ENCODE measurements at regions not wholly inside any gene's neighbourhood (a gene's known extent, or its start where the extent isn't known, plus 50 kb on each side); places are given as distances from the start of the nearest gene placed in this dataset.

- DNase-seq, result no peak
These were observed 1039.1 kb upstream of the NXPH2 start for GRCh38 chr2:139819273-139819796.

GRCh38 chr2:139814458-139814857 is 1034.3 kb upstream of the NXPH2 start:
- no peak for DNase-seq

- no peak for DNase-seq
These were observed 1033.2 kb upstream of the NXPH2 start for GRCh38 chr2:139813340-139813739.

GRCh38 chr2:139805441-139805840 is 1025.3 kb upstream of the NXPH2 start:
- DNase-seq, result no peak

GRCh38 chr2:139798391-139798790 is 1018.2 kb upstream of the NXPH2 start:
- DNase-seq, result no peak

DNA sequence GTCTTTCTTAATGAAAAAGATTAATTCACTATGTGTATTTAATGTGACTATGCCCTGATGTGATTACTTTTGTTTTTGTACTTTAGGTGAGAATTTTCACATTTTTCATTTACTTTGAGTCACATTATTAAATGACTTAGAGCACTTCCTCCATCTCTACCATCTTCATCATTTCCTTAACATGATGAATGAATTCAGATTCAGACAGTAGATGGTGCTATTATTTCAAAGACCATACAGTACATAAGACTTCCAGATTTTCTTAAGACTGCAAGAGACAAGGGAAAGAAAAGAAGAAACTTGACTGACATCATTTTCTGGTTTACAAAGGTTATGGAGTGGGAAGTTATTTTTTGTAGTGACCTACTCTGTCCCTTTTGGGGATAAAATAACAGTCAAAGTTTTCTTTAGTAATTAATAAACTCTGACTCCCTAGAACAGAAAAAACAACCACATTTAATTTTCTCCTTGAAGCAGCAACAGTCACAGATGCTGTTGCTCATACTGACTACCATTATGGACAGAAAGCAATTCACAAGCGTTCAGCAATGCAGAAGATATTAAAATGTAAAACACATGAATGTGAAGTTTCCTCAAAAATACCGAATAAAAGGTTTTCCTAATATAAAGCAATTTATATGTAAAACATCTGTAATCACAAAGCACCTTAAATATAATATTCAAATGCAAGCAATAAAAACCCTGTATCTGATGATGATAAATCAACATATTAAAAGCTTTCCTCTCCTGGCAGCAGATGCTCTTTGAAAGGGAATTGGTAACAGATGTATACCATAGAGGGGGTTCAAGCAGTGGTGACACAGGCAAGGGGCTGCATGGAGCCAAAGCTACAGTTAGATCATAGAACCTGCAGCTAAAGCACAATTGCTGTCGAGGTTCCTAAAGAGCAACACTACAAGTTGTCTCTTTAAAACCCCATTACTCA is 1010.9 kb upstream of the NXPH2 start:
- DNase-seq, result no peak

DNA sequence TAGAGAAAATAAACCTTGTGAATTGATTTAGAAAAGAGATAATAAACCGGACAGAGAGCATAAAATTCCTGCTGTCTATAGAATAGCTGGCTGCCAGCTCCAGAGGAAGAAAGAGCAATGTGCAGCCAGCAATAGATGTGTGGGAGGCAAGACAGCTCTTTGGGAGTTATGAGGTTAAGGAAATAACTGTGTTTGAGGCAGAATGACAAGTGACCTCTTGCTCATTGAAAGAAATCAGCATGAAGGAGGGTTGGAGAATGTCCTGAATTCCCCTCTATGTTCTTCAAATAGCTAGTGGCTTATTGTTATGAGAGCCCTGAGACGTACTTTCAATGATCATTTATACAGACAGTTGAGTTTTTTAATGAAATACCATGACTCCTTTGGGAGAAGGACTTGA is 1009.9 kb upstream of the NXPH2 start:
- no peak for DNase-seq

GRCh38 chr2:139778732-139779131 is 998.5 kb upstream of the NXPH2 start:
- DNase-seq, result no peak

DNA sequence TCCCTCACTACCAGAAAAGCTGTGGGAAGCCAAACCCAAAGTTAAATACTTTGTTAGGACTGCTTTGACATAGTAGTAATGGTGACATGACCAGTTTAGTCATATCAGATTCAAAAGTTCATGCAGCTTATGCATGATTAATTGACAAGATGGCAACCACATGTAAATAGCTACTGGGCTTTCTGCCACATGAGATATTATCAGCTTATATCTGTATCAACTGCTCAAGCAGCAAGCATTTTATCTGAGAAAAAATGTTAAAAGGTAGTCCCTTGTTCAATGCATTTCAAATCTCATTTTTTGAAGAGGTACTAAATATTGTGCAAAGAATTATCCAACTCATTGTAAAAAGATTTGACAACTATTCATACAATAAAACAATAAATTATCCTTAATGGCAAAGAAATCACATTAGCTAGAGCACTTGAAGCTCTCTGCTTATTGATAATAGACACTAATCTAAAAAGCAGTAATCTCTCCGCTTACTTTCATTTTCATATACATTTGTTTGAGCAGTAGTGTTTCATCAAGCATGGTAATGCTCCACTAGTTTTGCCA is 993.6 kb upstream of the NXPH2 start:
- DNase-seq, result no peak

GRCh38 chr2:139769633-139770032 is 989.4 kb upstream of the NXPH2 start:
- DNase-seq, result no peak

DNA sequence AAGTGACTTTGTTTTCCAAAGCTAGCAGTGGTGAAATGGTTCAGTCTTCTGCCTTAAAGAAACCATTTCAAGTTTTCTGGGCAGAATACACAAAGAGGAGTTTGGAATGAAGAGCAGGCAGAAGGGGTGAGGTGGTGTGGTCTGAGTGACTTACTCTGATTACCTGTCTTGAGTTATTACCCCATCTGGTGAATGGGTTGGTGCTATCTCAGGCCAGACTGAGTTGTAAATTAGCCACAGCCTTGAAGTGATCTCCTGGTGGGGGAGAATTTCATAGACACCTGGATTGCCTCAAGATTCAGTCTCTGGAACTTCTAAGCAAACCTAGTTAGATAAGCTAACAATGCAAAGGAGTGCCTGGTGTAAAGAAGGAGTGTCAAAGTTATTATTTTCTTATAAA is 983.5 kb upstream of the NXPH2 start:
- no peak for DNase-seq

GRCh38 chr2:139759000-139759505 is 978.9 kb upstream of the NXPH2 start:
- no peak for DNase-seq

- DNase-seq, result no peak
These were observed 966.7 kb upstream of the NXPH2 start for GRCh38 chr2:139746901-139747300.

DNA sequence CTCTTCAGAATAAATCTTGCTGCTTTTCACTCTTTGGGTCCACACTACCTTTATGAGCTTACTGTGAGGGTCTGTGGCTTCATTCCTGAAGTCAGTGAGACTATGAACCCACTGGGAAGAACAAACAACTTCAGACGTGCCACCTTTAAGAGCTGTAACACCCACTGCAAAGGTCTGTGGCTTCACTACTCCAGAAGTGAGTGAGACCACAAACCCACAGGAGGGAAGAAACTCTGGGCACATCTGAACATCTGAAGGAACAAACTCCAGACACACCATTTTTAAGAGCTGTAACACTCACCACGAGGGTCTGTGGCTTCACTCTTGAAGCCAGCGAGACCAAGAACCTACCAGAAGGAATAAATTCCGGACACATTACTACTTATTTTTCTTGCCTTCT is 964.1 kb upstream of the NXPH2 start:
- no peak for DNase-seq

GRCh38 chr2:139742216-139743172 is 962.3 kb upstream of the NXPH2 start:
- DNase-seq, result no peak

GRCh38 chr2:139737659-139738058 is 957.5 kb upstream of the NXPH2 start:
- no peak for DNase-seq

DNA sequence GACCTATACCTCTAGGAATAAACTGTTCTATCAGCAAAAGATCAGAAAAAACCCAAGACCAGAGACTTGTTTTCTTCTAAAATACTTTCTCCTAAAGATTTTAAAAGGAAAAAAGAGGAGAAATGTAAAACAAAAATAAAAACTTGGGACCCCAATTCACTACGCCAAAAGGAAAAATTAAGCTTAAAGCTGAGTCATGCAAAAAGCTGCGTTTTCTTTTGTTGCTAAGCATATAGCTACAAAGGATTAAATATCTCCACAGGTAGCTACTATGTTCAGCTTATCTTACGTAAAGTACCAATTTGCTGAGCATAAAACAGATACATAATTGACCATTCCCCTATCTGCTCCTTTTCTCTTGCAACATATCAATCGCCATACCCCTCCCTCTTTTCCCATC is 950.0 kb upstream of the NXPH2 start:
- DNase-seq, result no peak

- DNase-seq, result no peak
These were observed 941.3 kb upstream of the NXPH2 start for GRCh38 chr2:139721411-139721995.

- no peak for DNase-seq
These were observed 939.9 kb upstream of the NXPH2 start for GRCh38 chr2:139720056-139720455.

DNA sequence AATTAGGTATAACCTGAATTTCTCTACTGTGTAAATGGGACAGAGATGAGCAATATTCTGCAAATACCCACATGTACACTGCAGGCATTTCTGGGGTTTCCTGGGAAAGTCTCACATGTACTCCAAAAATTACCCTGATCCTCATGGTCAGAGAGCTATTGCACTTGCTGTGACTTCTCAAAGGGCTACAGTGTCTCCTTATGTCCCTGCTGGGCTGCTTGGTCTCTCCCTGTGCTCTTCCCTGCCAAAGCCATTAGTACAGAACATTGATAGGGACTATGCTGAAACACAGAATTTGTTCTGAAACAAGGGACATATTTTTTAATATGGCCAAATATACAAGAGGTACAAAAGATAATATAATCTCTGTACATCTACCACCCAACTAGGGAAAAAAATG is 924.4 kb upstream of the NXPH2 start:
- DNase-seq, result no peak

GRCh38 chr2:139694327-139694726 is 914.1 kb upstream of the NXPH2 start:
- DNase-seq, result no peak

DNA sequence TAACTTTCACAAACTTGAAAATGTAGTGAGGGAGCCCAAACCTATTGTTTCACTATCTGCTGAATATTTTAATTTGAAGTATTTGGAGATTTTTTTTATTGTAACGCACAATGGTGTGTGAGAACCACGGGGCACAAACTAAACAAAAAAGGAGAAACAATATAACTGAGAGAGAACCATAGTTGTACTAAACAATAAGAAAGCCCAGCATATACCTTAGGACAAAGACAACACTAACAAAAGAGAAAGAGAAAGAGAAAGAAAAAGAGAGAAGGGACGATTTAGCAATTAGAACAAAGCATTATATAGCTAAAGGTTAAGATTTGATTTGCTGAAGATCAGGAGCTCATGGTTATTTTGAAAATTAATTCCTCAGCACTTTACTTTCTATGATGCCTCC is 906.0 kb upstream of the NXPH2 start:
- DNase-seq, result no peak
